ENCODE measurements at regions not wholly inside any gene's neighbourhood (a gene's known extent, or its start where the extent isn't known, plus 50 kb on each side); places are given as distances from the start of the nearest gene placed in this dataset.

- no peaks in the 10 kb centered on the region for H3K36me3 ChIP-seq (ENCODE audit: control insufficient read depth in 4 of 4, insufficient read depth in 4 of 4, low read length in 4 of 4)
- H3K4me3 ChIP-seq, result no peak overlapping the region
- no peak for TF ChIP-seq CTCF (IDR thresholded peaks at IDR 0.05; ENCODE audit: control extremely low read depth, extremely low read depth)
- H3K9me3 ChIP-seq (ENCODE audit: control insufficient read depth in 4 of 4, insufficient read depth in 3 of 4, low read length in 3 of 4), result no peaks in the 10 kb centered on the region
- no peaks in the 10 kb centered on the region for H3K4me1 ChIP-seq (ENCODE audit: control insufficient read depth in 5 of 5, insufficient read depth in 5 of 5, low read length in 5 of 5)
- H3K27me3 ChIP-seq (ENCODE audit: control insufficient read depth in 3 of 3, insufficient read depth in 3 of 3, low read length in 2 of 3), result no peaks in the 10 kb centered on the region
- no peak overlapping the region for H3K27ac ChIP-seq (ENCODE audit: low read depth in 1 of 2, low read length in 1 of 2)
- H3K9ac ChIP-seq (ENCODE audit: insufficient read depth in 1 of 2, low read length in 2 of 2), result no peak overlapping the region
- DNase-seq (no peak), ATAC-seq (ENCODE audit: insufficient read depth, low FRiP score) (no peak)
These were observed 292.3 kb upstream of the CADM2 start for GRCh38 chr3:84666468-84666867.

GRCh38 chr3:84679211-84679610 lies 279.6 kb upstream of the CADM2 start:
- no peaks in the 10 kb centered on the region for H3K27me3 ChIP-seq (ENCODE audit: control insufficient read depth in 3 of 3, insufficient read depth in 3 of 3, low read length in 2 of 3)
- no peak overlapping the region for H3K27ac ChIP-seq (ENCODE audit: low read depth in 1 of 2, low read length in 1 of 2)
- H3K9ac ChIP-seq (ENCODE audit: insufficient read depth in 1 of 2, low read length in 2 of 2), result no peak overlapping the region
- H3K4me1 ChIP-seq (ENCODE audit: control insufficient read depth in 5 of 5, insufficient read depth in 5 of 5, low read length in 5 of 5), result no peaks in the 10 kb centered on the region
- DNase-seq (no peak), ATAC-seq (ENCODE audit: insufficient read depth, low FRiP score) (no peak)
- TF ChIP-seq CTCF (IDR thresholded peaks at IDR 0.05; ENCODE audit: control extremely low read depth, extremely low read depth), result no peak
- H3K36me3 ChIP-seq (ENCODE audit: control insufficient read depth in 4 of 4, insufficient read depth in 4 of 4, low read length in 4 of 4), result no peaks in the 10 kb centered on the region
- H3K9me3 ChIP-seq (ENCODE audit: control insufficient read depth in 4 of 4, insufficient read depth in 3 of 4, low read length in 3 of 4), result no peaks in the 10 kb centered on the region
- no peak overlapping the region for H3K4me3 ChIP-seq

- DNase-seq (no peak), ATAC-seq (ENCODE audit: insufficient read depth, low FRiP score) (no peak)
- Histone ChIP-seq H3K4me1 (ENCODE audit: control insufficient read depth in 5 of 5, insufficient read depth in 5 of 5, low read length in 5 of 5) (no peaks in the 10 kb centered on the region), H3K9me3 (ENCODE audit: control insufficient read depth in 4 of 4, insufficient read depth in 3 of 4, low read length in 3 of 4) (no peaks in the 10 kb centered on the region), H3K27ac (ENCODE audit: low read depth in 1 of 2, low read length in 1 of 2) (no peak overlapping the region), H3K9ac (ENCODE audit: insufficient read depth in 1 of 2, low read length in 2 of 2) (no peak overlapping the region), H3K27me3 (ENCODE audit: control insufficient read depth in 3 of 3, insufficient read depth in 3 of 3, low read length in 2 of 3) (no peaks in the 10 kb centered on the region), H3K4me3 (no peak overlapping the region), H3K36me3 (ENCODE audit: control insufficient read depth in 4 of 4, insufficient read depth in 4 of 4, low read length in 4 of 4) (no peaks in the 10 kb centered on the region)
- TF ChIP-seq CTCF (IDR thresholded peaks at IDR 0.05; ENCODE audit: control extremely low read depth, extremely low read depth), result no peak
These were observed 278.1 kb upstream of the CADM2 start for GRCh38 chr3:84680700-84681099.

GRCh38 chr3:84683493-84683892 lies 275.3 kb upstream of the CADM2 start:
- ATAC-seq (ENCODE audit: insufficient read depth, low FRiP score) (no peak), DNase-seq (no peak)
- H3K36me3 ChIP-seq (ENCODE audit: control insufficient read depth in 4 of 4, insufficient read depth in 4 of 4, low read length in 4 of 4), result no peaks in the 10 kb centered on the region
- H3K9me3 ChIP-seq (ENCODE audit: control insufficient read depth in 4 of 4, insufficient read depth in 3 of 4, low read length in 3 of 4), result no peaks in the 10 kb centered on the region
- 38 to 40% methylated on average over 2 of the region's 2 CpGs for WGBS, 2 donors
- TF ChIP-seq CTCF (IDR thresholded peaks at IDR 0.05; ENCODE audit: control extremely low read depth, extremely low read depth), result no peak
- H3K4me3 ChIP-seq, result no peak overlapping the region
- H3K27me3 ChIP-seq (ENCODE audit: control insufficient read depth in 3 of 3, insufficient read depth in 3 of 3, low read length in 2 of 3), result no peaks in the 10 kb centered on the region
- H3K27ac ChIP-seq (ENCODE audit: low read depth in 1 of 2, low read length in 1 of 2), result no peak overlapping the region
- no peak overlapping the region for H3K9ac ChIP-seq (ENCODE audit: insufficient read depth in 1 of 2, low read length in 2 of 2)
- H3K4me1 ChIP-seq (ENCODE audit: control insufficient read depth in 5 of 5, insufficient read depth in 5 of 5, low read length in 5 of 5), result no peaks in the 10 kb centered on the region

All from lung (tissue), 11 donors.